ENCODE measurements at regions not wholly inside any gene's neighbourhood (a gene's known extent, or its start where the extent isn't known, plus 50 kb on each side); places are given as distances from the start of the nearest gene placed in this dataset.
"Not testable (repeated sequence)": the region's sequence is repeated elsewhere in the genome, so short reads cannot be mapped to it uniquely, and the experiment has no call there.

DNA sequence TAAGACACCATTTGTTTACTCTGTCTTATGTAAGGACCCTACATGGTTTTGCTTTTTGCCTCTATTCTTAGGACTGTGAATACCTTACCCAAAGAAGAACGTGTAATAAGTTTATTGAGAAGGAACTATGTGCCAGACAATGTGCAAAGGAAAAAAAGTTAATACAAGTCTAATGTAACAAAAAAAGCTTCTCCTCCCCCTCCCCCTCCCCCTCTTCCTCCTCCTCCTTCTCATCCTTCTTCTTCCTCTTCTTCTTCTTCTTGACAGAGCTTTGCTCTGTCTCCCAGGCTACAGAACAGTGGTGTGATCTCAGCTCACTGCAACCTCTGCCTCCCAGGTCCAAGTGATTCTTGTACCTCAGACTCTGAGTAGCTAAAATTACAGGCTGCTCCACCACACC is 50.9 kb upstream of the MITF start:
- peaks cover 0 to 26% (median 5%) of the 10 kb centered on the region in 5 donors for H3K4me1 ChIP-seq (ENCODE audit: control insufficient read depth in 5 of 5, insufficient read depth in 5 of 5, low read length in 5 of 5)
- no peak overlapping the region for H3K4me3 ChIP-seq (ENCODE audit: low read depth in 1 of 5, low read length in 5 of 5)
- H3K36me3 ChIP-seq (ENCODE audit: control insufficient read depth in 5 of 5, insufficient read depth in 5 of 5, low read length in 5 of 5): no peaks in the 10 kb centered on the region
- no peak overlapping the region for H3K9ac ChIP-seq (ENCODE audit: low read length in 5 of 5)
- no peaks in the 10 kb centered on the region for H3K9me3 ChIP-seq (ENCODE audit: control insufficient read depth in 5 of 5, low read length in 5 of 5)
- H3K27me3 ChIP-seq (ENCODE audit: control insufficient read depth in 5 of 5, insufficient read depth in 4 of 5, low read length in 5 of 5): no peaks in the 10 kb centered on the region
- H3K27ac ChIP-seq (ENCODE audit: low read depth, low read length): no peak overlapping the region

DNA sequence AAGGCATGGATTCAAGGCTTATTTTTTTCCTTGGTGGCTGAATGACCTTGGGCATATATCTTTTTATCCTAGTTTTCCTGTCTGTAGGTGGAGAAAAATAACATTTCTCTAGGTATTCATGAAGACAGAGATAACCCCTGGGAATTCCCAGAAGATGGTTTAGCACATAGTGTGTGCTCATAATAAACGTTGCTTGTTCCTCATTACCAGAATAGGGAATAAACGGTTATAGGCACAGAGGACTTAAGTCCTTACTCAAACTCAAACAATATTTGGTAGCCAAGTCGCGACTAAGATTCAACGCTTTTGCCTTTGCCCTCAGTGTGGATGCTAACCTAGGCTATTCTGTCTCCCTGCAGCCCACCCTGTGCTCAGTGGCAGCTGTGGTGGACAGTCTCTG is 51.6 kb upstream of the MITF start:
- Histone ChIP-seq H3K36me3 (ENCODE audit: control insufficient read depth in 5 of 5, insufficient read depth in 5 of 5, low read length in 5 of 5) (no peaks in the 10 kb centered on the region), H3K27me3 (ENCODE audit: control insufficient read depth in 5 of 5, insufficient read depth in 4 of 5, low read length in 5 of 5) (no peaks in the 10 kb centered on the region), H3K27ac (ENCODE audit: low read depth, low read length) (peak overlapping the region; percentile 35), H3K9me3 (ENCODE audit: control insufficient read depth in 5 of 5, low read length in 5 of 5) (no peaks in the 10 kb centered on the region), H3K4me3 (ENCODE audit: low read depth in 1 of 5, low read length in 5 of 5) (no peak overlapping the region), H3K4me1 (ENCODE audit: control insufficient read depth in 5 of 5, insufficient read depth in 5 of 5, low read length in 5 of 5) (peaks cover 0 to 26% (median 5%) of the 10 kb centered on the region in 5 donors), H3K9ac (ENCODE audit: low read length in 5 of 5) (no peak overlapping the region)

DNA sequence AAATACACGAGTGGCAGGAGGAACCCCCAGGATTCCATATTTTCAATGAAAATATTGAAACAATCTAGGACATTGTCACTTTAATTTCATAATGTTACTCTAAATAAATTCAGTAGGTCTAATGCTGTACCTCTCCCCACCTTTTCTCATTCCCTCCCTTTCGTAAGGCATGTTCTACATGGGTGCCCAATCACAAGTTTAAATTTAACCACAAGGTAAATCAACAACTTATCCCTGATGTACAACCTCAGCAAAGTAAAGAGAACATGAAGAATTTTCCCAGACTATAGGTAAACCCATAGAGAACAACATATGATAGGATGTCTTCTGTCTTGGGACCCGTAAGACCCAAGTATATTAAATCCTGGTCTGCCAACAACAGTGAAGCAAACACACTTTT is 53.2 kb upstream of the MITF start:
- H3K27me3 ChIP-seq (ENCODE audit: control insufficient read depth in 5 of 5, insufficient read depth in 4 of 5, low read length in 5 of 5): peaks cover 0 to 3% (median 0%) of the 10 kb centered on the region in 5 donors
- no peak overlapping the region for H3K4me3 ChIP-seq (ENCODE audit: low read depth in 1 of 5, low read length in 5 of 5)
- no peaks in the 10 kb centered on the region for H3K36me3 ChIP-seq (ENCODE audit: control insufficient read depth in 5 of 5, insufficient read depth in 5 of 5, low read length in 5 of 5)
- H3K9ac ChIP-seq (ENCODE audit: low read length in 5 of 5): no peak overlapping the region
- H3K9me3 ChIP-seq (ENCODE audit: control insufficient read depth in 5 of 5, low read length in 5 of 5): no peaks in the 10 kb centered on the region
- peaks cover 0 to 17% (median 3%) of the 10 kb centered on the region in 5 donors for H3K4me1 ChIP-seq (ENCODE audit: control insufficient read depth in 5 of 5, insufficient read depth in 5 of 5, low read length in 5 of 5)
- H3K27ac ChIP-seq (ENCODE audit: low read depth, low read length): peak overlapping the region; percentile 20

DNA sequence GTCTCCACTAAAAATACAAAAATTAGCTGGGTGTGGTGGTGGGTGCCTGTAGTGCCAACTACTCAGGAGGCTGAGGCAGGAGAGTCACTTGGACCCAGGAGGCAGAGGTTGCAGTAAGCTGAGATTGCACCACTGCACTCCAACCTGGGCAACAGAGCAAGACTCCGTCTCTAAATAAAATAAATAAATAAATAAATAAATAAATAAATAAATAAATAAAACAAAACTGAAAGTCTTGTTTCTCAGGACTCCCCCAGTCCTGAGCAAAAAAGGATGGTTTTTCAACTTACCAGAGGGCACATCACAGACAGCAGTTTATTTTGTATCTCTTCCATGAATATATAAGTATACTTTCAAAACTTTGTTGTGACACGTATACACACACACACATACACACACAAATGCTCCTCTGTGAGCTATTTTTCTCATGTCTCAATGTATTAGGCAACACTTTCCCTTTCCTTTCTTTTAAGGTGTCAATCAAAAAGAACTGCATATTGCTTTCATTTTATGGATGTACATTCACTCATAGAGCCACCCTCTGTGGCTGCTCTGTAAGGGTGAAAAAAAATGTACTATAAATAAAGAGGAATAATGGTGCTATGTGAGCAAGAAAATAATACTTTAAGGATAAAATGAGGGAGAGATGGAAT is 54.8 kb upstream of the MITF start:
- H3K4me1 ChIP-seq (ENCODE audit: control insufficient read depth in 5 of 5, insufficient read depth in 5 of 5, low read length in 5 of 5): peaks cover 0 to 11% (median 0%) of the 10 kb centered on the region in 5 donors
- H3K9ac ChIP-seq (ENCODE audit: low read length in 5 of 5): no peak overlapping the region
- no peak overlapping the region for H3K27ac ChIP-seq (ENCODE audit: low read depth, low read length)
- H3K4me3 ChIP-seq (ENCODE audit: low read depth in 1 of 5, low read length in 5 of 5): no peak overlapping the region
- no peaks in the 10 kb centered on the region for H3K36me3 ChIP-seq (ENCODE audit: control insufficient read depth in 5 of 5, insufficient read depth in 5 of 5, low read length in 5 of 5)
- peaks cover 0 to 3% (median 0%) of the 10 kb centered on the region in 5 donors for H3K27me3 ChIP-seq (ENCODE audit: control insufficient read depth in 5 of 5, insufficient read depth in 4 of 5, low read length in 5 of 5)
- no peaks in the 10 kb centered on the region for H3K9me3 ChIP-seq (ENCODE audit: control insufficient read depth in 5 of 5, low read length in 5 of 5)

DNA sequence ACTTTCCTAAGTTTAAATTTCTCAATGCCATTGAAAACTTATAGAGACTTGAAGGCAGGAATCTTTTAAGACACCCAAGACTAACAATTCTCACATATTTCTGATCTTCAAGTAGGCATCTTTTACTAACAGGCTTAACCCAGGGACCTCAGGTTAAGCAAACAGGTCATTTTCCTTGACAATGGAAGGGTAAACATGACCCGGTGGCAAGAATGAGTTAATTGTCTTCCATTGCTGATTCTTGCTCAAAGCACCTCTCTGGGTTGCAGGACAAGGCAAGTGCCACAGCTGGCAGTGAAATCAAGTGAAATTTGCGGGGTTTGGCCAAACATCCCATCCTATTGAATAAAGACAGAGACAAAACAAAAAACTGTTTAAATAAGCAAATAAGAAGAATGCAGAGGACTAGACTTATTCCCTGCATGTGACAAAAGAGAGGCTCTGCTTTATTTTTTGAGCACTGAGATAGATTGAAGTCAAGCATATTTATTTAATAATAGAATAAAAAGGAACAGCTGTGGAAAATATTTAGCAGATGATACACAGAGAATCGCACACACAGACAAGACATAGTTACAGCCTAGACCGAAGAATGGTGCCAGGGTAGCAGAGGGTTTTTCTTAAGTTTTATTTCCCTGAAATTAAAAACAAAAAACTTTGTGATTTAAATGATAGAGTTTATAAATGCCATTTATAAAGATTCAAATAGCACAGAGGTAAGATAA is 56.0 kb upstream of the MITF start:
- no peak overlapping the region for H3K4me3 ChIP-seq (ENCODE audit: low read depth in 1 of 5, low read length in 5 of 5)
- peaks cover 0 to 3% (median 0%) of the 10 kb centered on the region in 5 donors for H3K27me3 ChIP-seq (ENCODE audit: control insufficient read depth in 5 of 5, insufficient read depth in 4 of 5, low read length in 5 of 5)
- no peak overlapping the region for H3K27ac ChIP-seq (ENCODE audit: low read depth, low read length)
- peaks cover 0 to 11% (median 0%) of the 10 kb centered on the region in 5 donors for H3K4me1 ChIP-seq (ENCODE audit: control insufficient read depth in 5 of 5, insufficient read depth in 5 of 5, low read length in 5 of 5)
- H3K36me3 ChIP-seq (ENCODE audit: control insufficient read depth in 5 of 5, insufficient read depth in 5 of 5, low read length in 5 of 5): no peaks in the 10 kb centered on the region
- no peak overlapping the region for H3K9ac ChIP-seq (ENCODE audit: low read length in 5 of 5)
- H3K9me3 ChIP-seq (ENCODE audit: control insufficient read depth in 5 of 5, low read length in 5 of 5): no peaks in the 10 kb centered on the region

DNA sequence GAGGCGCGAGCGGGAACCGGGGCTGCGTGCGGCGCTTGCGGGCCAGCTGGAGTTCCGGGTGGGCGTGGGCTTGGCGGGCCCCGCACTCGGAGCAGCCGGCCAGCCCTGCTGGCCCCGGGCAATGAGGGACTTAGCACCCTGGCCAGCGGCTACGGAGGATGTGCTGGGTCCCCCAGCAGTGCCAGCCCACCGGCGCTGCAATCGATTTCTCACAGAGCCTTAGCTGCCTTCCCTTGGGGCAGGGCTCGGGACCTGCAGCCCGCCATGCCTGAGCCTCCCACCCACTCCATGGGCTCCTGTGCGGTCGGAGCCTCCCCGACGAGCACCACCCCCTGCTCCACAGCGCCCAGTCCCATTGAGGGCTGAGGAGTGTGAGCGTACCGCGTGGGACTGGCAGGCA is 61.8 kb upstream of the MITF start:
- H3K27ac ChIP-seq (ENCODE audit: low read depth, low read length); H3K9ac ChIP-seq (ENCODE audit: low read length in 5 of 5); H3K36me3 ChIP-seq (ENCODE audit: control insufficient read depth in 5 of 5, insufficient read depth in 5 of 5, low read length in 5 of 5); H3K4me3 ChIP-seq (ENCODE audit: low read depth in 1 of 5, low read length in 5 of 5); H3K9me3 ChIP-seq (ENCODE audit: control insufficient read depth in 5 of 5, low read length in 5 of 5); H3K27me3 ChIP-seq (ENCODE audit: control insufficient read depth in 5 of 5, insufficient read depth in 4 of 5, low read length in 5 of 5): not testable (repeated sequence)
- H3K4me1 ChIP-seq (ENCODE audit: control insufficient read depth in 5 of 5, insufficient read depth in 5 of 5, low read length in 5 of 5): peaks cover 0 to 10% (median 0%) of the 10 kb centered on the region in 5 donors

DNA sequence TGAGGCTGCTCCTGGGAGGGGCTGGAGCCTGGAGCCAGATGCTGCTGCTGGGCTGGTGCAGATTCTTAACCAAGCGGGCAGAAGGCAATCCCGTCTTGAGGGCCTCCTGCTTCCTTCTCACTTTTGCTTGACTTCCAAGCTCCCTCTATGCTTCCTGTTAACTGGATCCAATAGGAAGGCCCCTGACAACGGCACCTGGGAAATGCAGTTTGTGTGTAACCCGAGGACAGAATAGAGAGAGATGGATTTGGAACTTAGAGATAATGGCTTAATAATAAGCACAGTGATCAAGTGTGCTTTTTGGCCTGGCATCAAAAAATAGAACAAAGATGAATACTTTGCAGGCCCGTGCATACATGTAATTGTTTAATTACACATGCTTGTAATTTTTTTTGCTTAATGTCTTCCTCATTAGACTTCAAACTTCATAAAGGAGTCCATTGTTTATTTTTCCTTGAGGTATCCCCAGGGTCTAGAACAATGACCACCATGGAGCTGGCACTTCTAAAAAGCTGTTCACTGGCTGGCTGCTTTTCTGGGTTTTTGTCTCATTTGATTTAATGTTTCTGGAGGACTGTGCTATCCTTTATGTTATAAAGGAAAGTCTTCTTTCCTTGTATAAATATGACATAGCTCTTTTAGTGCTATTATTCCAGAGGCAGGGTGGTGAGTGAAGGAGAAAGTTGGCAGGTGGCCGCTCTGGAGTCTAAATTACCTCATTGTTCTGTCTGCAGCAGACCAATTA is 63.3 kb upstream of the MITF start:
- Histone ChIP-seq H3K27ac (ENCODE audit: low read depth, low read length) (no peak overlapping the region), H3K9ac (ENCODE audit: low read length in 5 of 5) (no peak overlapping the region), H3K27me3 (ENCODE audit: control insufficient read depth in 5 of 5, insufficient read depth in 4 of 5, low read length in 5 of 5) (peaks cover 0 to 4% (median 0%) of the 10 kb centered on the region in 5 donors), H3K9me3 (ENCODE audit: control insufficient read depth in 5 of 5, low read length in 5 of 5) (no peaks in the 10 kb centered on the region), H3K36me3 (ENCODE audit: control insufficient read depth in 5 of 5, insufficient read depth in 5 of 5, low read length in 5 of 5) (no peaks in the 10 kb centered on the region), H3K4me1 (ENCODE audit: control insufficient read depth in 5 of 5, insufficient read depth in 5 of 5, low read length in 5 of 5) (peaks cover 0 to 10% (median 0%) of the 10 kb centered on the region in 5 donors), H3K4me3 (ENCODE audit: low read depth in 1 of 5, low read length in 5 of 5) (no peak overlapping the region)

DNA sequence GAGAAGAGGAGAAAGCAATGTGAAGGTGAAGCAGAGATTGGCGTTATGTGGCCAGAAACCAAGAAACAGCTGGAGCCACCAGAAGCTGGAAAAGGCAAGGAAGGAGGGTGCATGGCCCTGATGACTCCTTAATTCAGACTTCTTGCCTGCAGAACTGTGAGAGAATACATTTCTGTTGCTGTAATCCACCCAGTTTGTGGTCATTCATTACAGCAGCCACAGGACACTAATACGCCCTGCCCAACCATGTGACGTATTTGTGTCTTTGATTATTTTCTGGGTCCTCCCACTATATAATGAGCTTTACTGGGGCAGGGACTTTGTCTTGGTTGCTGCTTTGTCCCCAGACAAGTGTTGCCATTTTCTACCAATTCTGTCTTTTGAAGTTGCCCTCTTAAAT is 64.5 kb upstream of the MITF start:
- H3K4me1 ChIP-seq (ENCODE audit: control insufficient read depth in 5 of 5, insufficient read depth in 5 of 5, low read length in 5 of 5): peaks cover 0 to 10% (median 0%) of the 10 kb centered on the region in 5 donors
- H3K27ac ChIP-seq (ENCODE audit: low read depth, low read length): no peak overlapping the region
- H3K4me3 ChIP-seq (ENCODE audit: low read depth in 1 of 5, low read length in 5 of 5): no peak overlapping the region
- no peaks in the 10 kb centered on the region for H3K36me3 ChIP-seq (ENCODE audit: control insufficient read depth in 5 of 5, insufficient read depth in 5 of 5, low read length in 5 of 5)
- no peak overlapping the region for H3K9ac ChIP-seq (ENCODE audit: low read length in 5 of 5)
- no peaks in the 10 kb centered on the region for H3K9me3 ChIP-seq (ENCODE audit: control insufficient read depth in 5 of 5, low read length in 5 of 5)
- H3K27me3 ChIP-seq (ENCODE audit: control insufficient read depth in 5 of 5, insufficient read depth in 4 of 5, low read length in 5 of 5): peaks cover 0 to 4% (median 0%) of the 10 kb centered on the region in 5 donors

DNA sequence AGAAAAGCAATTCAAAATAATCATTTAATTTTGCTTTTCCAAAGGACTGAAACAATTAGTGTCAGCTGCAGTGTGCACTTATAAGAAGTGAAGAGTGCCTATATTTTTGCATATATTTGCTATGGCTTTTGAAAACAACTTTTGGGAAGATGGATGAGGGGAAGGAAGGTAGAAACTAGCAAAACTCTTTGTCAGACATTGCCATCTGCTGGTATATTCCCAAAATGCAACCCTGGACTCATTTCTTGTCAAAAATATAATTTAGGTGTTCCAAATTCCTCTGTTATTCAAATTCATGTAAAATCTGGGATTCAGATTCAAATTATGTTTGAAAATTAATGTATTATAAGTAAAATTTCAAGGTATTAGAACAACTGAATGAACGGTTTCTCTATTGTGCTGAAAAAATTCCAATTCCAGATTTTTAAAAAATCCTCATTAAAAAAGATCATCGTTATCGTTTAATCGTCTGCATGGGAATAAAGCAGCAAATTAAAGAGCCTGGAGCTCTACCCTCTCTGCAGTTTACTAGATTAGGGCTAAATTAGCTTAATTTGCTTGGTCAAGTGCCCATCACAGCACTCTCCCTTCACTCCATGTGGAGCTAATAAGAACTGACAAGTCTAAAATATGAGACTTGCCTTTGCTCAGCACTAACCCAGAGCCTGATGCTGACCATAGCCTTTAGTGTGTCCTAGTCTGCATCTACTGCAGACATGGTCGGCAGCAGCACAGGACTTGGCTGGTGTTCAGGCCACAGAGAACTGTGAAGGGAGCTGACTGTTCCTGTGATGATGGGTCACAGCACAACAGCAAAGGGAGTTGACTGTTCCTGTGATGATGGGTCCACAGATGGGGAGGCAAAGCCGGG is 67.9 kb upstream of the MITF start:
- no peak overlapping the region for H3K4me3 ChIP-seq (ENCODE audit: low read depth in 1 of 5, low read length in 5 of 5)
- H3K4me1 ChIP-seq (ENCODE audit: control insufficient read depth in 5 of 5, insufficient read depth in 5 of 5, low read length in 5 of 5): peaks cover 0 to 6% (median 0%) of the 10 kb centered on the region in 5 donors
- H3K27ac ChIP-seq (ENCODE audit: low read depth, low read length): no peak overlapping the region
- H3K27me3 ChIP-seq (ENCODE audit: control insufficient read depth in 5 of 5, insufficient read depth in 4 of 5, low read length in 5 of 5): peaks cover 0 to 4% (median 0%) of the 10 kb centered on the region in 5 donors
- peaks cover 0 to 3% (median 0%) of the 10 kb centered on the region in 5 donors for H3K9me3 ChIP-seq (ENCODE audit: control insufficient read depth in 5 of 5, low read length in 5 of 5)
- no peak overlapping the region for H3K9ac ChIP-seq (ENCODE audit: low read length in 5 of 5)
- no peaks in the 10 kb centered on the region for H3K36me3 ChIP-seq (ENCODE audit: control insufficient read depth in 5 of 5, insufficient read depth in 5 of 5, low read length in 5 of 5)

Data from subcutaneous abdominal adipose tissue (tissue), 5 donors.